ENCODE measurements at regions not wholly inside any gene's neighbourhood (a gene's known extent, or its start where the extent isn't known, plus 50 kb on each side); places are given as distances from the start of the nearest gene placed in this dataset.

DNA sequence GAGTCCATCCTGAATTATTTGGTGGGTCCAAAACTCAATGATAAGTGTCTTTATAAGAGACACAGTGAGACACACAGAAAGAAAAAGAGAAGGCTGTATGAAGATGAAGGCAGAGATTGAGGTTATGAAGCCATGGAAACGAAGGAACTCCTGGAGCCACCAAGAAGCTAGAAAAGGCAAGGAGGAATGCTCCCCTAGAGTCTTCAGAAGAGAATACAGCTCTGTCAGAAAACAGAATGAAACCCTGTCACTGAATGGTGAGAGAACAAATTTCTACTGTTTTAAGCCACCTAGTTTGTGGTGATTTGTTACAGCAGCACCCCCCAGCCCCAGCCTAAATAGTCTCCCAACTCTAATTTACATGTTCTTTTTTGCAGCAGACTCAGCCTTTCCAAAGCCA is 635.1 kb downstream of the EPHA7 start:
- CTCF ChIA-PET = no interaction called here

DNA sequence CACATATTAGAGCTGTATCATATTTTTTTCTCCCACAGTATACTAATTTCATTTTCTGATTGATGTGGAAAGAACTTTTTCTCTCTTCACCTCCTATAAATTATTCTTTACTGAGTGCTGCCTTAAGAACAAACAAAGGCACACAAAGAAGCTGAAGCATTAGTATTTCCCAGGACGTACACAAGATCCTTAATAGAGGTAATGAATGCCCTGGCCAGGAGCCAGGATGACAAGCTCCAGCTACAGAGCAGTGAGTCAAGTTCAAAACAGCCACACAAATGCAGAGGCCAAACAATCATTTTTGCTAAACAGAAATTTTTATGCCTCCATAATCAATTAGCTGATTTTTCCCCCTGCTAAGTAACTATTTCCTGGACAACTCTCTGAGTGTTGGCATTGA is 639.6 kb downstream of the EPHA7 start:
- H3K36me3 ChIP-seq (ENCODE audit: control insufficient read depth, insufficient read depth, low read length) = no peaks in the 10 kb centered on the region
- TF ChIP-seq, protein P1, sequence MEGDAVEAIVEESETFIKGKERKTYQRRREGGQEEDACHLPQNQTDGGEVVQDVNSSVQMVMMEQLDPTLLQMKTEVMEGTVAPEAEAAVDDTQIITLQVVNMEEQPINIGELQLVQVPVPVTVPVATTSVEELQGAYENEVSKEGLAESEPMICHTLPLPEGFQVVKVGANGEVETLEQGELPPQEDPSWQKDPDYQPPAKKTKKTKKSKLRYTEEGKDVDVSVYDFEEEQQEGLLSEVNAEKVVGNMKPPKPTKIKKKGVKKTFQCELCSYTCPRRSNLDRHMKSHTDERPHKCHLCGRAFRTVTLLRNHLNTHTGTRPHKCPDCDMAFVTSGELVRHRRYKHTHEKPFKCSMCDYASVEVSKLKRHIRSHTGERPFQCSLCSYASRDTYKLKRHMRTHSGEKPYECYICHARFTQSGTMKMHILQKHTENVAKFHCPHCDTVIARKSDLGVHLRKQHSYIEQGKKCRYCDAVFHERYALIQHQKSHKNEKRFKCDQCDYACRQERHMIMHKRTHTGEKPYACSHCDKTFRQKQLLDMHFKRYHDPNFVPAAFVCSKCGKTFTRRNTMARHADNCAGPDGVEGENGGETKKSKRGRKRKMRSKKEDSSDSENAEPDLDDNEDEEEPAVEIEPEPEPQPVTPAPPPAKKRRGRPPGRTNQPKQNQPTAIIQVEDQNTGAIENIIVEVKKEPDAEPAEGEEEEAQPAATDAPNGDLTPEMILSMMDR (IDR thresholded peaks at IDR 0.05; ENCODE audit: insufficient read depth in 1 of 2, low read depth in 1 of 2, low read length in 1 of 2, severe bottlenecking in 1 of 2, unreplicated experiment in 1 of 2) = no peak
- H3K9me3 Mint-ChIP-seq (ENCODE audit: unreplicated experiment) = no peaks in the 10 kb centered on the region
- CTCF ChIA-PET = no interaction called here
- H3K4me3 Mint-ChIP-seq (ENCODE audit: unreplicated experiment) = no peak overlapping the region
- no TSS peak for BruUV-seq (replicated peaks)
- H3K27ac Mint-ChIP-seq (ENCODE audit: unreplicated experiment) = no peak overlapping the region
- H3K27me3 ChIP-seq (replicated peaks; ENCODE audit: control insufficient read depth, insufficient read depth, low read length) = no peaks in the 10 kb centered on the region
- no peak for DNase-seq
- H3K4me1 ChIP-seq = no peaks in the 10 kb centered on the region
- H3K4me3 ChIP-seq (ENCODE audit: low read depth, low read length) = no peak overlapping the region
- intact Hi-C loops (cut with micrococcal nuclease; ENCODE audit: unreplicated experiment) = loop anchor here (5.0 kb wide), 1 partner anchor 1837 kb away; no protein-coding TSS in a partner anchor
- no peaks in the 10 kb centered on the region for H3K27me3 Mint-ChIP-seq (ENCODE audit: insufficient read depth, unreplicated experiment)
- POLR2A ChIA-PET = no interaction called here
- no peaks in the 10 kb centered on the region for H3K36me3 Mint-ChIP-seq (ENCODE audit: insufficient read depth, unreplicated experiment)
- no peaks in the 10 kb centered on the region for H3K9me3 ChIP-seq
- H3K4me1 Mint-ChIP-seq (ENCODE audit: low read depth, unreplicated experiment) = no peaks in the 10 kb centered on the region

More for the DNA sequence above, 635.1 kb downstream of the EPHA7 start:
- H3K4me1 ChIP-seq = no peaks in the 10 kb centered on the region
- no peaks in the 10 kb centered on the region for H3K36me3 ChIP-seq (ENCODE audit: control insufficient read depth, insufficient read depth, low read length)
- no peaks in the 10 kb centered on the region for H3K27me3 ChIP-seq (replicated peaks; ENCODE audit: control insufficient read depth, insufficient read depth, low read length)
- no peak overlapping the region for H3K4me3 ChIP-seq (ENCODE audit: low read depth, low read length)
- no peaks in the 10 kb centered on the region for H3K27me3 Mint-ChIP-seq (ENCODE audit: insufficient read depth, unreplicated experiment)
- POLR2A ChIA-PET = no interaction called here
- intact Hi-C loops (cut with micrococcal nuclease; ENCODE audit: unreplicated experiment) = no loop called here
- H3K9me3 Mint-ChIP-seq (ENCODE audit: unreplicated experiment) = no peaks in the 10 kb centered on the region
- H3K4me1 Mint-ChIP-seq (ENCODE audit: low read depth, unreplicated experiment) = no peaks in the 10 kb centered on the region
- H3K27ac Mint-ChIP-seq (ENCODE audit: unreplicated experiment) = no peak overlapping the region
- no TSS peak for BruUV-seq (replicated peaks)
- TF ChIP-seq, protein P1 (IDR thresholded peaks at IDR 0.05; ENCODE audit: insufficient read depth in 1 of 2, low read depth in 1 of 2, low read length in 1 of 2, severe bottlenecking in 1 of 2, unreplicated experiment in 1 of 2) = no peak
- no peak for DNase-seq
- no peaks in the 10 kb centered on the region for H3K36me3 Mint-ChIP-seq (ENCODE audit: insufficient read depth, unreplicated experiment)
- H3K9me3 ChIP-seq = no peaks in the 10 kb centered on the region
- no peak overlapping the region for H3K4me3 Mint-ChIP-seq (ENCODE audit: unreplicated experiment)

DNA sequence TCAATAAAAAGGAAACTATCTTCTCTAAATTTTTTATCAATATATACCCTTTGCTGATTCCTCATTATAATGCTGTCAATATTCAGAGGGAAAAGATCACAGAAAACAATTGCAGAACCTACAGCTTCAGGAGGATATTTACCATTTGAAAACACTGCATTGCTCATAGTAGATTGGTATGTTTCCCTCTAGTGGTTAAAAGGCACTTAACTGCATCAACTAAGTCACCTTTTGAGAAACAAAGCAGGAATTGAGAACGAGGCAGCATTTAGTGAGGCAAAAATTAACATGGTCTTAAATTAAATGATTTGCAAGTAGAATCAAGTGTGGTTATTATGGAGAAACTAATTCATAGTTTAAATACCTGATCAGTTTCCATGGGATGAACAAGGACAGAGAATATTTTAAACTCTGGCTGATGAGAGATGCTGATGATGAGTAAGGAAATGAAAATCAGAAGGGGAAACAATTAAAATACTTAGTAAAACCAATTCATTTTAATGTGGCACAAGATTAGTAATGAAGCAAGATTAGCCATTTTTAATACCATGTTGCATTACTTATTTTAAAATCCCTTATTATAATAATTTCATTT is 642.1 kb downstream of the EPHA7 start:
- Mint-ChIP-seq H3K27me3 (ENCODE audit: insufficient read depth, unreplicated experiment) (no peaks in the 10 kb centered on the region), H3K4me1 (ENCODE audit: low read depth, unreplicated experiment) (no peaks in the 10 kb centered on the region), H3K4me3 (ENCODE audit: unreplicated experiment) (no peak overlapping the region), H3K9me3 (ENCODE audit: unreplicated experiment) (no peaks in the 10 kb centered on the region), H3K36me3 (ENCODE audit: insufficient read depth, unreplicated experiment) (no peaks in the 10 kb centered on the region), H3K27ac (ENCODE audit: unreplicated experiment) (no peak overlapping the region)
- intact Hi-C loops (cut with micrococcal nuclease; ENCODE audit: unreplicated experiment) = loop anchor here (2.0 to 5.0 kb wide), 2 partner anchors 654 to 1835 kb away; no protein-coding TSS in a partner anchor
- TF ChIP-seq, protein P1 (IDR thresholded peaks at IDR 0.05; ENCODE audit: insufficient read depth in 1 of 2, low read depth in 1 of 2, low read length in 1 of 2, severe bottlenecking in 1 of 2, unreplicated experiment in 1 of 2) = peak in 1 of 2 experiments; percentile 56
- ChIA-PET POLR2A (no interaction called here), CTCF (no interaction called here)
- Histone ChIP-seq H3K27me3 (replicated peaks; ENCODE audit: control insufficient read depth, insufficient read depth, low read length) (no peaks in the 10 kb centered on the region), H3K36me3 (ENCODE audit: control insufficient read depth, insufficient read depth, low read length) (no peaks in the 10 kb centered on the region), H3K4me3 (ENCODE audit: low read depth, low read length) (no peak overlapping the region), H3K9me3 (no peaks in the 10 kb centered on the region), H3K4me1 (no peaks in the 10 kb centered on the region)
- DNase-seq = peak in 1 of 2 experiments; percentile 2
- BruUV-seq (replicated peaks) = no TSS peak

Data from Caco-2 (cell line).